ENCODE measurements at regions not wholly inside any gene's neighbourhood (a gene's known extent, or its start where the extent isn't known, plus 50 kb on each side); places are given as distances from the start of the nearest gene placed in this dataset.
"Not testable (repeated sequence)": the region's sequence is repeated elsewhere in the genome, so short reads cannot be mapped to it uniquely, and the experiment has no call there.

- not testable (repeated sequence) for TF ChIP-seq POLR2A, CTCF (IDR thresholded peaks at IDR 0.05)
Observed at GRCh38 chr7:65100499-65100898, 94.0 kb upstream of the ERV3-1 start.

Data from gastroesophageal sphincter (tissue), 3 donors.